Keratinocyte (primary cell): ENCODE measurements at regions not wholly inside any gene's neighbourhood (a gene's known extent, or its start where the extent isn't known, plus 50 kb on each side); places are given as distances from the start of the nearest gene placed in this dataset.

Source experiments
- DNase-seq: peaks from one replicate; pipeline ENCODE4 v3.0.0-alpha.2; 2011; ENCODE audit warnings: low read depth, missing footprints, low spot score
- FAIRE-seq: peaks from 2 replicates; lab custom pipeline; 2011; peaks lifted over from hg19 to GRCh38; lab: Jason Lieb, UNC
- H2AFZ ChIP-seq: 2 replicates; pipeline ENCODE4 v1.6.0; 2012; ENCODE audit warnings: low read length, control low read depth, inconsistent platforms; ENCODE audit not compliant: control insufficient read depth
- H3K27ac ChIP-seq: 2 replicates; pipeline ENCODE4 v1.5.1; 2011; ENCODE audit warnings: low read length; ENCODE audit not compliant: control insufficient read depth, insufficient read depth
- H3K27me3 ChIP-seq: 3 replicates; pipeline ENCODE4 v1.6.0; 2011; ENCODE audit warnings: low read length; ENCODE audit not compliant: control insufficient read depth, insufficient read depth; ENCODE audit errors: extremely low read depth
- H3K36me3 ChIP-seq, 2 experiments: 2 replicates in 1 of 2; 3 replicates in 1 of 2; pipeline ENCODE4 v1.5.1; 2011; ENCODE audit warnings: low read length in 2 of 2, mild to moderate bottlenecking in 1 of 2; ENCODE audit not compliant: control insufficient read depth in 2 of 2, insufficient read depth in 2 of 2; ENCODE audit errors: extremely low read depth in 1 of 2
- H3K4me1 ChIP-seq: 3 replicates; pipeline ENCODE4 v1.5.1; 2011; ENCODE audit warnings: low read length; ENCODE audit not compliant: control insufficient read depth, insufficient read depth; ENCODE audit errors: extremely low read depth
- H3K4me2 ChIP-seq: 3 replicates; pipeline ENCODE4 v1.6.0; 2011; ENCODE audit warnings: low read depth, low read length; ENCODE audit not compliant: control insufficient read depth, insufficient read depth; ENCODE audit errors: extremely low read depth
- H3K4me3 ChIP-seq, 3 experiments: fragments of 200-600 bp in 1 of 3; sonication (generic) in 1 of 3; 2 replicates in 2 of 3; 3 replicates in 1 of 3; pipeline ENCODE4 v1.5.1; 2011 to 2016; ENCODE audit warnings: low read length in 3 of 3, mild to moderate bottlenecking in 3 of 3, control low read depth in 2 of 3, inconsistent platforms in 1 of 3, low read depth in 1 of 3, mixed read lengths in 1 of 3, mixed run types in 1 of 3, moderate library complexity in 1 of 3; ENCODE audit not compliant: control insufficient read depth in 2 of 3, insufficient read depth in 2 of 3; ENCODE audit errors: extremely low read depth in 1 of 3
- H3K79me2 ChIP-seq: 2 replicates; pipeline ENCODE4 v1.6.0; 2012; ENCODE audit warnings: low read length; ENCODE audit not compliant: control insufficient read depth, insufficient read depth
- H3K9ac ChIP-seq: 3 replicates; pipeline ENCODE4 v1.6.0; 2011; ENCODE audit warnings: low read length; ENCODE audit not compliant: control insufficient read depth, insufficient read depth; ENCODE audit errors: extremely low read depth
- H3K9me1 ChIP-seq: 3 replicates; pipeline ENCODE4 v1.6.0; 2011; ENCODE audit warnings: low read length; ENCODE audit not compliant: control insufficient read depth, insufficient read depth; ENCODE audit errors: extremely low read depth
- H3K9me3 ChIP-seq: 2 replicates; pipeline ENCODE4 v1.5.1; 2012; ENCODE audit warnings: low read depth, low read length; ENCODE audit not compliant: control insufficient read depth
- H4K20me1 ChIP-seq: 3 replicates; pipeline ENCODE4 v1.6.0; 2011; ENCODE audit warnings: low read length; ENCODE audit not compliant: control insufficient read depth, insufficient read depth; ENCODE audit errors: extremely low read depth
- CTCF ChIP-seq, 3 experiments: IDR thresholded peaks in 1 of 3; conservative IDR thresholded peaks in 1 of 3; optimal IDR thresholded peaks in 1 of 3; 2 replicates in 2 of 3; 3 replicates in 1 of 3; pipeline versions ENCODE3 to v1.5.1; 2011; ENCODE audit warnings: low read length in 3 of 3, mild to moderate bottlenecking in 3 of 3, moderate library complexity in 2 of 3, control low read depth in 1 of 3, inconsistent platforms in 1 of 3; ENCODE audit not compliant: insufficient read depth in 2 of 3; ENCODE audit errors: extremely low read depth in 1 of 3
- EZH2 ChIP-seq: IDR thresholded peaks from one replicate; pipeline ENCODE4 v1.6.1; 2012; ENCODE audit warnings: inconsistent platforms, mild to moderate bottlenecking, low read length, moderate library complexity
- dilution Hi-C: fragments of 300-500 bp; cut with MboI; formaldehyde crosslinking; loops from one replicate; pipeline ENCODE4 v1.7.0; 2020; ENCODE audit warnings: low sequenced_read_pairs; ENCODE audit not compliant: extremely low pct_ligation_motif_present

- H3K9me1 ChIP-seq, result no peaks in the 10 kb centered on the region
- no peak overlapping the region for H3K27ac ChIP-seq
- no peak for FAIRE-seq
- no peaks in the 10 kb centered on the region for H4K20me1 ChIP-seq
- no peaks in the 10 kb centered on the region for H3K36me3 ChIP-seq
- H3K9me3 ChIP-seq, result peaks cover 2% of the 10 kb centered on the region
- H3K79me2 ChIP-seq, result no peaks in the 10 kb centered on the region
- no peak overlapping the region for H3K4me2 ChIP-seq
- no peaks in the 10 kb centered on the region for H3K4me1 ChIP-seq
- no peak for DNase-seq
- H3K4me3 ChIP-seq, result no peak overlapping the region
- no peaks in the 10 kb centered on the region for H3K27me3 ChIP-seq
- TF ChIP-seq CTCF (optimal IDR thresholded peaks at IDR 0.05 in 1 of 3, IDR thresholded peaks at IDR 0.05 in 1 of 3, conservative IDR thresholded peaks at IDR 0.05 in 1 of 3; ENCODE audit: extremely low read depth in 1 of 3, insufficient read depth in 2 of 3, low read length in 3 of 3), result no peak
- no peak for TF ChIP-seq EZH2
- no peak overlapping the region for H3K9ac ChIP-seq
- dilution Hi-C loops, result no loop called here
- no peak overlapping the region for H2AFZ ChIP-seq
Measured at GRCh38 chr12:128150961-128151360, 116.0 kb upstream of the TMEM132C start.

- TF ChIP-seq EZH2 (no peak), CTCF (optimal IDR thresholded peaks at IDR 0.05 in 1 of 3, IDR thresholded peaks at IDR 0.05 in 1 of 3, conservative IDR thresholded peaks at IDR 0.05 in 1 of 3; ENCODE audit: extremely low read depth in 1 of 3, insufficient read depth in 2 of 3, low read length in 3 of 3) (no peak)
- Histone ChIP-seq H3K36me3 (no peaks in the 10 kb centered on the region), H2AFZ (no peak overlapping the region), H3K79me2 (no peaks in the 10 kb centered on the region), H3K4me2 (no peak overlapping the region), H3K9me3 (no peaks in the 10 kb centered on the region), H3K4me1 (no peaks in the 10 kb centered on the region), H3K9ac (no peak overlapping the region), H4K20me1 (no peaks in the 10 kb centered on the region), H3K9me1 (no peaks in the 10 kb centered on the region), H3K4me3 (no peak overlapping the region), H3K27ac (no peak overlapping the region), H3K27me3 (no peaks in the 10 kb centered on the region)
- DNase-seq (no peak), FAIRE-seq (no peak)
- dilution Hi-C loops, result no loop called here
Measured at GRCh38 chr12:128155571-128155970, 111.4 kb upstream of the TMEM132C start.
